CD4-positive, alpha-beta T cell (primary cell): ENCODE measurements at regions not wholly inside any gene's neighbourhood (a gene's known extent, or its start where the extent isn't known, plus 50 kb on each side); places are given as distances from the start of the nearest gene placed in this dataset.
"Not testable (repeated sequence)": the region's sequence is repeated elsewhere in the genome, so short reads cannot be mapped to it uniquely, and the experiment has no call there.

ENCODE experiments used
- ATAC-seq: fragments of 200-7000 bp; cut with Tn5 transposase; one replicate; pipeline ENCODE4 v1.10.0; 2022; ENCODE audit warnings: mild to moderate bottlenecking; ENCODE audit not compliant: poor library complexity
- CTCF ChIA-PET: fragments of 350-600 bp; sonication (Branson Sonifier 250); formaldehyde crosslinking; loops from one replicate; lab custom pipeline; 2021; ENCODE audit warnings: antibody characterized with exemption, inconsistent platforms; lab: Charles Lee
- POLR2A ChIA-PET: fragments of 350-600 bp; sonication (Branson Sonifier 250); formaldehyde crosslinking; loops from one replicate; lab custom pipeline; 2021; ENCODE audit warnings: antibody characterized with exemption, inconsistent platforms; lab: Charles Lee
- DNase-seq, 14 experiments: peaks; one replicate each; pipeline ENCODE4 v3.0.0-alpha.2; 2013 to 2020; ENCODE audit warnings: mixed read lengths in 2 of 14
- H3K27ac ChIP-seq, 2 donors: one replicate each; pipeline versions ENCODE4 v1.5.1 to v1.7.0; 2013; ENCODE audit warnings: low read length in 2 of 2, low read depth in 1 of 2, mild to moderate bottlenecking in 1 of 2
- H3K27me3 ChIP-seq, 2 experiments: 1 replicate in 1 of 2; 2 replicates in 1 of 2; pipeline versions ENCODE4 v1.6.1 to v1.7.0; 2013; ENCODE audit warnings: low read length in 2 of 2, control low read depth in 1 of 2, mild to moderate bottlenecking in 1 of 2, moderate library complexity in 1 of 2; ENCODE audit not compliant: insufficient read depth in 2 of 2, control insufficient read depth in 1 of 2
- H3K36me3 ChIP-seq: one replicate; pipeline ENCODE4 v1.6.1; 2013; ENCODE audit warnings: low read length, control low read depth; ENCODE audit not compliant: insufficient read depth
- H3K4me1 ChIP-seq: one replicate; pipeline ENCODE4 v1.6.1; 2013; ENCODE audit warnings: low read length, control low read depth; ENCODE audit not compliant: insufficient read depth
- H3K4me3 ChIP-seq: one replicate; pipeline ENCODE4 v1.5.1; 2013; ENCODE audit warnings: mild to moderate bottlenecking, low read length, moderate library complexity
- H3K9me3 ChIP-seq, 2 experiments: 1 replicate in 1 of 2; 2 replicates in 1 of 2; pipeline versions ENCODE4 v1.6.1 to v1.7.0; 2013; ENCODE audit warnings: low read length in 2 of 2, mild to moderate bottlenecking in 2 of 2, control low read depth in 1 of 2, moderate library complexity in 1 of 2; ENCODE audit not compliant: control insufficient read depth in 1 of 2, insufficient read depth in 1 of 2
- H3K27ac Mint-ChIP-seq: one replicate; pipeline ENCODE4 v1.8.0; 2020; ENCODE audit warnings: mixed read lengths
- H3K27me3 Mint-ChIP-seq: one replicate; pipeline ENCODE4 v1.8.0; 2021; ENCODE audit warnings: mixed read lengths
- H3K36me3 Mint-ChIP-seq: one replicate; pipeline ENCODE4 v1.8.0; 2021; ENCODE audit warnings: low read depth, mixed read lengths
- H3K4me1 Mint-ChIP-seq: one replicate; pipeline ENCODE4 v1.8.0; 2021; ENCODE audit warnings: low read depth, mixed read lengths
- H3K4me3 Mint-ChIP-seq: one replicate; pipeline ENCODE4 v1.8.0; 2020; ENCODE audit warnings: mild to moderate bottlenecking, mixed read lengths
- H3K9me3 Mint-ChIP-seq: one replicate; pipeline ENCODE4 v1.8.0; 2020; ENCODE audit warnings: mixed read lengths
- intact Hi-C, 2 experiments: fragments of 100-400 bp; cut with DNase I in 1 of 2; cut with micrococcal nuclease in 1 of 2; formaldehyde crosslinking; loops; one replicate each; pipeline versions ENCODE4 v1.15.1 to v1.9.0; 2023 to 2025; cut with DNase I, micrococcal nuclease
- TF ChIP-seq, protein P1 (sequence below): fragments of 200-600 bp; IDR thresholded peaks from one replicate; pipeline ENCODE4 v1.8.0; 2022; ENCODE audit warnings: antibody characterized with exemption, mild to moderate bottlenecking

DNA sequence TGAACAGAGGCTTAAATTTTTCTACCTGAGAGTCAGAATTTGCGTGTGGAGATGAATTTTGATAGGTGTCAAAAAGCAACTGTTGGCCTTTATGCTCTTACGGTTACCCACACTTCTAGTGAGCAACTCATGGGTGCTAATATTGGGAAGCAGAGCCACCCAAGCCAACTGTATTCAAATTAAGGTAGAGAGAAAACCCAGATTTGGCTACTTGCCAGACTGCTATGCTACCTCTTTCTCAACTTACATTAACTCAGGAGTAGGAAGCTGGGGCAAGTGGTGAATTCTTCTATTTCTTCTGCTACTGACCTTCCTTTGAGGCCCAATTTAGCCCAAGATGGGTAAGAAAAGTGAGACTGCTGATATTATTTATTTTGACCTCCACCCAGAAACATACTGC lies 83.9 kb downstream of the OLFM4 start:
- Mint-ChIP-seq H3K4me1 (no peaks in the 10 kb centered on the region), H3K27ac (no peak overlapping the region), H3K36me3 (no peaks in the 10 kb centered on the region), H3K4me3 (no peak overlapping the region), H3K27me3 (no peaks in the 10 kb centered on the region), H3K9me3 (peaks cover 2% of the 10 kb centered on the region)
- no peak for DNase-seq
- no peak for ATAC-seq
- POLR2A ChIA-PET = no interaction called here
- no peak overlapping the region for H3K27ac ChIP-seq
- TF ChIP-seq, protein P1, sequence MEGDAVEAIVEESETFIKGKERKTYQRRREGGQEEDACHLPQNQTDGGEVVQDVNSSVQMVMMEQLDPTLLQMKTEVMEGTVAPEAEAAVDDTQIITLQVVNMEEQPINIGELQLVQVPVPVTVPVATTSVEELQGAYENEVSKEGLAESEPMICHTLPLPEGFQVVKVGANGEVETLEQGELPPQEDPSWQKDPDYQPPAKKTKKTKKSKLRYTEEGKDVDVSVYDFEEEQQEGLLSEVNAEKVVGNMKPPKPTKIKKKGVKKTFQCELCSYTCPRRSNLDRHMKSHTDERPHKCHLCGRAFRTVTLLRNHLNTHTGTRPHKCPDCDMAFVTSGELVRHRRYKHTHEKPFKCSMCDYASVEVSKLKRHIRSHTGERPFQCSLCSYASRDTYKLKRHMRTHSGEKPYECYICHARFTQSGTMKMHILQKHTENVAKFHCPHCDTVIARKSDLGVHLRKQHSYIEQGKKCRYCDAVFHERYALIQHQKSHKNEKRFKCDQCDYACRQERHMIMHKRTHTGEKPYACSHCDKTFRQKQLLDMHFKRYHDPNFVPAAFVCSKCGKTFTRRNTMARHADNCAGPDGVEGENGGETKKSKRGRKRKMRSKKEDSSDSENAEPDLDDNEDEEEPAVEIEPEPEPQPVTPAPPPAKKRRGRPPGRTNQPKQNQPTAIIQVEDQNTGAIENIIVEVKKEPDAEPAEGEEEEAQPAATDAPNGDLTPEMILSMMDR = no peak
- intact Hi-C loops = no loop called here
- H3K9me3 ChIP-seq = no peaks in the 10 kb centered on the region
- CTCF ChIA-PET = no interaction called here
- no peaks in the 10 kb centered on the region for H3K36me3 ChIP-seq
- no peak overlapping the region for H3K4me3 ChIP-seq
- H3K4me1 ChIP-seq = no peaks in the 10 kb centered on the region
- H3K27me3 ChIP-seq = peaks cover 0 to 3% of the 10 kb centered on the region in 2 experiments

- H3K4me1 ChIP-seq, H3K36me3 ChIP-seq, H3K4me3 ChIP-seq, CTCF ChIA-PET, intact Hi-C loops, H3K27ac Mint-ChIP-seq, H3K27me3 ChIP-seq, ATAC-seq, H3K27ac ChIP-seq, H3K9me3 ChIP-seq, H3K36me3 Mint-ChIP-seq, H3K9me3 Mint-ChIP-seq, H3K4me1 Mint-ChIP-seq, POLR2A ChIA-PET, H3K27me3 Mint-ChIP-seq, DNase-seq, H3K4me3 Mint-ChIP-seq: not testable (repeated sequence)
Measured at GRCh38 chr13:53117048-53117447, 88.4 kb downstream of the OLFM4 start.

DNA sequence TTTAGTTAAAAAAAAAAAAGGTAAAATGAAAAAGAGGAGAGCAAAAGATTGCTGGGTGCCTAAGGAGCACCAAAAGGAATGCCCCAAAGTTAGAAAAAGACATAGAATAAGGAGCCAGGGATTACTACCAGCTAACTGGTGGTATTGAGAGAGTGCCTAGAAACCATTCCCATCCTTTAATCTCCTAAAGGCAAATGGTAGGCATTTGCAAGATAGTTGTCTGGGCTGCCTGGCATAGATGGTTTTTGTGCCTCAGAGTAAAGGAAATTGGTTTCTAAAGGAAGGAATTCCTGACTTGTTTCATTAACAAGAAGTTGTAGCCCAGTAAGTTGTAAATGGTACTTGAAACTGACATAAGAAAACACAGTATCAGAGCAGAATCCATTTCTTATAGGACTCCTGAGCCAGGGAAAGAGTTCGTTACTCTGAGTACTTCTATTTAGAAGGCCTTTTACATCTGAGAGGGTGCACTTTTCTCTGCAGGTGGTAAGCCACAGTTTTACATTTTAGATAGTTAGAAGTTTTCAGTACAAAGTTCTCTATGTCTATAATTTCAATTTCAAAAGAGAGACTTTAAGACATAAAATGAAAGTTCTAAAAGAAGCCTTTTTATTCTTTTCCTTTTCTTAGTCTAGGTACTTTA lies 92.6 kb downstream of the OLFM4 start:
- H3K27me3 ChIP-seq = peaks cover 0 to 5% of the 10 kb centered on the region in 2 experiments
- Mint-ChIP-seq H3K27ac (no peak overlapping the region), H3K4me3 (no peak overlapping the region), H3K36me3 (no peaks in the 10 kb centered on the region), H3K9me3 (peaks cover 3% of the 10 kb centered on the region), H3K4me1 (no peaks in the 10 kb centered on the region), H3K27me3 (no peaks in the 10 kb centered on the region)
- no peak overlapping the region for H3K27ac ChIP-seq
- intact Hi-C loops = no loop called here
- POLR2A ChIA-PET = no interaction called here
- no peaks in the 10 kb centered on the region for H3K4me1 ChIP-seq
- H3K9me3 ChIP-seq = peaks cover 0 to 3% of the 10 kb centered on the region in 2 experiments
- TF ChIP-seq, protein P1 = no peak
- CTCF ChIA-PET = no interaction called here
- ATAC-seq (no peak), DNase-seq (no peak)
- no peak overlapping the region for H3K4me3 ChIP-seq
- H3K36me3 ChIP-seq = no peaks in the 10 kb centered on the region

DNA sequence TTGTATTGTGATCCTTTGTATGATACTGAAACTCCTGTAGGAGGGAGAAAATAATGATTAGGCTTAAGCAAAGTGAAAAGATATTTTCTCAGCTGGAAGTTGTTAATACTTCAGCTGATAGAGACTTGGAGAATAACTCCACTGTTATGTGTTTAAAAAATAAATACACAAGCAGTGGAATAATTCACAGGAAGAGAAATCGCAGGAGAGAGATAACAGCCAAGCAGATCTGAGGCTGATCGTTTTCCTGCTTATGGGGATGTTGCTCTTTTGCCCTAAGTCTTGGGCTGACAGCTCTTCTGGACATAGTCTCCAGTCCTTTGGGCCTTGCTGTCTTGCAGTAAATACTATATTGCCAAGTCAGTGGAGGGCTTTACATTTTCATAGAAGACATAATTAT lies 93.3 kb downstream of the OLFM4 start:
- Histone ChIP-seq H3K27ac (no peak overlapping the region), H3K27me3 (peaks cover 0 to 5% of the 10 kb centered on the region in 2 experiments), H3K9me3 (peaks cover 0 to 3% of the 10 kb centered on the region in 2 experiments), H3K36me3 (no peaks in the 10 kb centered on the region), H3K4me1 (no peaks in the 10 kb centered on the region), H3K4me3 (no peak overlapping the region)
- peaks cover 3% of the 10 kb centered on the region for H3K9me3 Mint-ChIP-seq
- intact Hi-C loops = no loop called here
- DNase-seq = no peak
- H3K27ac Mint-ChIP-seq = no peak overlapping the region
- POLR2A ChIA-PET = no interaction called here
- CTCF ChIA-PET = no interaction called here
- TF ChIP-seq, protein P1 = no peak
- no peaks in the 10 kb centered on the region for H3K27me3 Mint-ChIP-seq
- no peaks in the 10 kb centered on the region for H3K4me1 Mint-ChIP-seq
- no peak overlapping the region for H3K4me3 Mint-ChIP-seq
- no peak for ATAC-seq
- no peaks in the 10 kb centered on the region for H3K36me3 Mint-ChIP-seq
